K562 (cell line): ENCODE measurements at regions not wholly inside any gene's neighbourhood (a gene's known extent, or its start where the extent isn't known, plus 50 kb on each side); places are given as distances from the start of the nearest gene placed in this dataset.

ENCODE experiments used
- BCL6 ChIP-seq: fragments of 250-450 bp; sonication (Bioruptor Pico); IDR thresholded peaks from 2 replicates; pipeline ENCODE4 v1.4.0; 2020
- CHD4 ChIP-seq: fragments of 200-600 bp; sonication (generic); IDR thresholded peaks from 3 replicates; pipeline ENCODE4 v1.6.1; 2012; ENCODE audit warnings: low read depth, mild to moderate bottlenecking, mixed read lengths, low read length, inconsistent platforms; ENCODE audit not compliant: insufficient read depth, insufficient replicate concordance, poor library complexity, severe bottlenecking
- CTBP1 ChIP-seq: fragments of 450-650 bp; IDR thresholded peaks from 2 replicates; pipeline ENCODE4 v1.6.1; 2016; ENCODE audit warnings: borderline replicate concordance
- FOXP4 ChIP-seq: sonication (generic); formaldehyde crosslinking; IDR thresholded peaks from 2 replicates; pipeline ENCODE4 v1.8.0; 2022; ENCODE audit warnings: mild to moderate bottlenecking, missing genetic modification reagents, borderline replicate concordance
- MTA2 ChIP-seq: fragments of 450-650 bp; IDR thresholded peaks from 2 replicates; pipeline ENCODE4 v1.6.1; 2016; ENCODE audit warnings: low read depth
- RBFOX2 ChIP-seq: fragments of 200-400 bp; formaldehyde crosslinking; IDR thresholded peaks from 2 replicates; pipeline ENCODE4 v1.6.1; 2017; ENCODE audit warnings: low read depth, mild to moderate bottlenecking, low read length, moderate library complexity
- THRA ChIP-seq: fragments of 450-650 bp; IDR thresholded peaks from 2 replicates; pipeline ENCODE4 v1.6.1; 2017; ENCODE audit warnings: mild to moderate bottlenecking, moderate library complexity
- ZNF263 ChIP-seq: sonication (generic); formaldehyde crosslinking; IDR thresholded peaks from 2 replicates; pipeline ENCODE4 v1.8.0; 2022; ENCODE audit warnings: mild to moderate bottlenecking, missing genetic modification reagents, borderline replicate concordance

GRCh38 chr21:41633627-41634026, 125.7 kb upstream of the TMPRSS2 start (continued):
- TF ChIP-seq FOXP4 (CRISPR knock-in tag) (no peak), THRA (no peak), CHD4 (no peak), MTA2 (no peak), CTBP1 (no peak), ZNF263 (CRISPR knock-in tag) (no peak), BCL6 (CRISPR knock-in tag) (no peak), RBFOX2 (no peak)
